OCI-LY1 (cell line): ENCODE measurements at regions not wholly inside any gene's neighbourhood (a gene's known extent, or its start where the extent isn't known, plus 50 kb on each side); places are given as distances from the start of the nearest gene placed in this dataset.

Experiments
- EZH2 ChIP-seq: fragments of 200-600 bp; sonication (generic), shearing (Covaris generic); IDR thresholded peaks from 2 replicates; pipeline ENCODE4 v1.8.0; 2017; ENCODE audit warnings: borderline replicate concordance, mixed run types, mild to moderate bottlenecking, antibody characterized with exemption, low read length, moderate library complexity, mixed read lengths
- TF ChIP-seq, protein P1 (sequence below): fragments of 200-600 bp; sonication (generic), shearing (Covaris generic); IDR thresholded peaks from 2 replicates; pipeline ENCODE4 v1.5.1; 2017; ENCODE audit warnings: mild to moderate bottlenecking, antibody characterized with exemption, low read length, moderate library complexity, mixed read lengths

DNA sequence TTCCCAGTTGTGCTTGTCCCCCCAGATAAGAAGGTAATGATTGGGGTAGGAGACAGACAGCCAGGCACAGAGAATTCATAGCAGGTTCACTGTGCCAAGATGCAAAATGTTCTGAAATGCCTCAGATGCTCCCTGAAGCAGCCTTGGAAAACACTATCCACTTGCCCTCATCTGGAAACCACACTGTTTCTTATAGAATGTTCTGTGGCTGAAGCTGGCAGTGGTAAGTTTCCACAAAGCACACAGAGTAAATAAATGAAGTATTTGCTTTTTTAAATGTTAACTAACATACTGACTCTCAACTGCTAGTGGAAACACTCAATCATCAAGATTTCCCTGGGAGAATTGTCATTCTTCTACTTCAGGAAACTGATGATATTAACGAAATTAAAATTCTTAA is 311.4 kb downstream of the PRDM5 start:
- TF ChIP-seq, protein P1, sequence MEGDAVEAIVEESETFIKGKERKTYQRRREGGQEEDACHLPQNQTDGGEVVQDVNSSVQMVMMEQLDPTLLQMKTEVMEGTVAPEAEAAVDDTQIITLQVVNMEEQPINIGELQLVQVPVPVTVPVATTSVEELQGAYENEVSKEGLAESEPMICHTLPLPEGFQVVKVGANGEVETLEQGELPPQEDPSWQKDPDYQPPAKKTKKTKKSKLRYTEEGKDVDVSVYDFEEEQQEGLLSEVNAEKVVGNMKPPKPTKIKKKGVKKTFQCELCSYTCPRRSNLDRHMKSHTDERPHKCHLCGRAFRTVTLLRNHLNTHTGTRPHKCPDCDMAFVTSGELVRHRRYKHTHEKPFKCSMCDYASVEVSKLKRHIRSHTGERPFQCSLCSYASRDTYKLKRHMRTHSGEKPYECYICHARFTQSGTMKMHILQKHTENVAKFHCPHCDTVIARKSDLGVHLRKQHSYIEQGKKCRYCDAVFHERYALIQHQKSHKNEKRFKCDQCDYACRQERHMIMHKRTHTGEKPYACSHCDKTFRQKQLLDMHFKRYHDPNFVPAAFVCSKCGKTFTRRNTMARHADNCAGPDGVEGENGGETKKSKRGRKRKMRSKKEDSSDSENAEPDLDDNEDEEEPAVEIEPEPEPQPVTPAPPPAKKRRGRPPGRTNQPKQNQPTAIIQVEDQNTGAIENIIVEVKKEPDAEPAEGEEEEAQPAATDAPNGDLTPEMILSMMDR, result no peak
- TF ChIP-seq EZH2, result no peak
